WERI-Rb-1 (cell line): ENCODE measurements at regions not wholly inside any gene's neighbourhood (a gene's known extent, or its start where the extent isn't known, plus 50 kb on each side); places are given as distances from the start of the nearest gene placed in this dataset.

Experiments
- DNase-seq: peaks from one replicate; pipeline ENCODE4 v3.0.0-alpha.2; 2020
- H3K27ac ChIP-seq: fragments of 250-450 bp; sonication (Bioruptor Pico); 2 replicates; pipeline ENCODE4 v1.5.1; 2020; ENCODE audit warnings: mild to moderate bottlenecking, moderate library complexity
- H3K27me3 ChIP-seq: fragments of 250-450 bp; sonication (Bioruptor Pico); 2 replicates; pipeline ENCODE4 v1.5.1; 2021; ENCODE audit warnings: mild to moderate bottlenecking, low read depth, moderate library complexity; ENCODE audit not compliant: insufficient read depth, severe bottlenecking
- H3K36me3 ChIP-seq: fragments of 250-450 bp; sonication (Bioruptor Pico); 2 replicates; pipeline ENCODE4 v1.5.1; 2020; ENCODE audit warnings: mild to moderate bottlenecking, moderate library complexity
- H3K4me3 ChIP-seq: 2 replicates; pipeline ENCODE4 v1.5.1; 2011; ENCODE audit warnings: low read depth, mild to moderate bottlenecking, control low read depth, low read length
- H3K9me3 ChIP-seq: fragments of 250-450 bp; sonication (Bioruptor Pico); 2 replicates; pipeline ENCODE4 v1.5.1; 2021; ENCODE audit warnings: mild to moderate bottlenecking, moderate library complexity; ENCODE audit not compliant: severe bottlenecking
- TF ChIP-seq, protein P1 (sequence below): IDR thresholded peaks from 2 replicates; pipeline ENCODE4 v1.5.1; 2011; ENCODE audit warnings: low read depth, mild to moderate bottlenecking, control low read depth, inconsistent platforms, low read length

DNA sequence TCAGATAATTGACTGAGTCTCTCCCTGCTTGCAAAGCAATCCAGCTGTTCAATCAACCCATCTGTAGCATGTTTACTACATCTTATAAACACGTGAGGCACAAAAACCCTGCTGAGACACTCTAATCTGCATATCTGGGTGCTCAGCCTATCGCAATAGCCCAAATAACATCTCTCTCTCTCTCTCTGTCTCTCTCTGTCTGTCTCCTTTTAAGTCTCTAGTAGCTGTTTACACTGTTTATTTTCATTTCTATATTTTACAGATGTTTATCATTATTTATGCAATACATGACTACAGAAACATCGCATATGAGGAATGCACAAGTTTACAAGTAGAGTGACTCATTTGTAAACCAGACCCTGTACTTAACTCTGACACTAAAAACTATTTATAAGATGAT, 422.1 kb upstream of the DSEL start:
- no peaks in the 10 kb centered on the region for H3K9me3 ChIP-seq
- H3K4me3 ChIP-seq: no peak overlapping the region
- no peak overlapping the region for H3K27ac ChIP-seq
- no peaks in the 10 kb centered on the region for H3K36me3 ChIP-seq
- DNase-seq: no peak
- H3K27me3 ChIP-seq: no peaks in the 10 kb centered on the region
- TF ChIP-seq, protein P1, sequence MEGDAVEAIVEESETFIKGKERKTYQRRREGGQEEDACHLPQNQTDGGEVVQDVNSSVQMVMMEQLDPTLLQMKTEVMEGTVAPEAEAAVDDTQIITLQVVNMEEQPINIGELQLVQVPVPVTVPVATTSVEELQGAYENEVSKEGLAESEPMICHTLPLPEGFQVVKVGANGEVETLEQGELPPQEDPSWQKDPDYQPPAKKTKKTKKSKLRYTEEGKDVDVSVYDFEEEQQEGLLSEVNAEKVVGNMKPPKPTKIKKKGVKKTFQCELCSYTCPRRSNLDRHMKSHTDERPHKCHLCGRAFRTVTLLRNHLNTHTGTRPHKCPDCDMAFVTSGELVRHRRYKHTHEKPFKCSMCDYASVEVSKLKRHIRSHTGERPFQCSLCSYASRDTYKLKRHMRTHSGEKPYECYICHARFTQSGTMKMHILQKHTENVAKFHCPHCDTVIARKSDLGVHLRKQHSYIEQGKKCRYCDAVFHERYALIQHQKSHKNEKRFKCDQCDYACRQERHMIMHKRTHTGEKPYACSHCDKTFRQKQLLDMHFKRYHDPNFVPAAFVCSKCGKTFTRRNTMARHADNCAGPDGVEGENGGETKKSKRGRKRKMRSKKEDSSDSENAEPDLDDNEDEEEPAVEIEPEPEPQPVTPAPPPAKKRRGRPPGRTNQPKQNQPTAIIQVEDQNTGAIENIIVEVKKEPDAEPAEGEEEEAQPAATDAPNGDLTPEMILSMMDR: no peak

DNA sequence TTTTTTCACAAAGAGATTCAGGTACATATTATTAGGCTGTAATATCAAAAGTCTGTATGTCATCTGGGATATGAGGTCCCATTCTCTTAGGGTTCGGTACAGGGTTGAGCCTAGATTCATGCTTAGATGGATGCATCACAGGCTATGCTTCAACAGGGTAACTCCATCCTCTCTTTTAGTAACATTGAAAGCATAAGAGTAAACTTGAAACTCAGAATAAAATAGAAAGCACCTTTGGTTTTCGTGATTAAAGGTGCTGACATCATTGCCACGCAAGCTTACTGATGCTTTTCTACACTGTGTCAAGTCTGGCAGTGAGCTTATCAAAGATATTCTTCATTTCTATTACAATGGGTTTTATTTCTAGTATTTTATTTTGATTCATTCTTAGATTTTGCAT, 419.1 kb upstream of the DSEL start:
- H3K36me3 ChIP-seq: no peaks in the 10 kb centered on the region

DNA sequence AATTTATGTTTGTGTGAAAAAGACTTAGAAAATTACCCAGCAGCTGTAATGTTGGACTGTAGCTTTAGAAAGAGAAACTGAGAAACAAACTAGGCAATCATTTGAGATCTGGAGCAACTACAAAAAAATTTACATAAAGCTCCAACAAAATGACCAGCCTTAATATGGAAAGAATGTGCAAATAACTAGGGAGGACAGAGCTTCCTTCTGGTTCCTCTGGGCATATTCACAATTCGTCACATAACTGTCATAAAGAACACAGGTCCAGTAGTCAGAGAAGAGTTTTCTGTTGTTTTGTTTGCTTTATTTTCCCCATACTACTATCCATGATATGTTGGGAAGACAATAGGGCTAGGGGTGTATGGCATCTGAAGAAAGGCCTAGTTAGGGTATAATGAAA, 416.8 kb upstream of the DSEL start:
- H3K4me3 ChIP-seq: no peak overlapping the region
- TF ChIP-seq, protein P1: no peak
- H3K27me3 ChIP-seq: no peaks in the 10 kb centered on the region
- no peak for DNase-seq
- H3K27ac ChIP-seq: no peak overlapping the region
- H3K36me3 ChIP-seq: no peaks in the 10 kb centered on the region
- no peaks in the 10 kb centered on the region for H3K9me3 ChIP-seq

More for the DNA sequence above, 419.1 kb upstream of the DSEL start:
- H3K27me3 ChIP-seq: no peaks in the 10 kb centered on the region
- TF ChIP-seq, protein P1: no peak
- no peaks in the 10 kb centered on the region for H3K9me3 ChIP-seq
- no peak overlapping the region for H3K27ac ChIP-seq
- no peak for DNase-seq
- no peak overlapping the region for H3K4me3 ChIP-seq

DNA sequence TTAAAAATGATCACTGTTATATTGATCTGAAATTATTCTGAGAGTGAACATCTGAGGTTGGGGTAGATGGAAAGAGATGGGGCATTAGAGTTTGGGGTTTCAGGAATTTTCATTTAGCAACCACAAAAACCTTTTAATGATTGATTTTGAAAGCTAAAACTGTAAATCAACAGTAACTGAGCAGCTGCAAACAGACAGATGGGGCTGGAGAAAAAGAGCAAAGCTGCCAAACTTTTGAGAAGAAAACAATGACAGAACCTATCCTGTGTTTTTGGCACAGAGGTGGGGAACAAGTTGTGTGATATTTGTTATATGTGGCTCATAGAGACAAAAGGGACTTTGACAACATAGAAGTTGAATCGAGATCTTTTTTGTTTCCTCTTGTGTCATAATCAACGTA, 415.8 kb upstream of the DSEL start:
- H3K27ac ChIP-seq: no peak overlapping the region
- no peak for DNase-seq

DNA sequence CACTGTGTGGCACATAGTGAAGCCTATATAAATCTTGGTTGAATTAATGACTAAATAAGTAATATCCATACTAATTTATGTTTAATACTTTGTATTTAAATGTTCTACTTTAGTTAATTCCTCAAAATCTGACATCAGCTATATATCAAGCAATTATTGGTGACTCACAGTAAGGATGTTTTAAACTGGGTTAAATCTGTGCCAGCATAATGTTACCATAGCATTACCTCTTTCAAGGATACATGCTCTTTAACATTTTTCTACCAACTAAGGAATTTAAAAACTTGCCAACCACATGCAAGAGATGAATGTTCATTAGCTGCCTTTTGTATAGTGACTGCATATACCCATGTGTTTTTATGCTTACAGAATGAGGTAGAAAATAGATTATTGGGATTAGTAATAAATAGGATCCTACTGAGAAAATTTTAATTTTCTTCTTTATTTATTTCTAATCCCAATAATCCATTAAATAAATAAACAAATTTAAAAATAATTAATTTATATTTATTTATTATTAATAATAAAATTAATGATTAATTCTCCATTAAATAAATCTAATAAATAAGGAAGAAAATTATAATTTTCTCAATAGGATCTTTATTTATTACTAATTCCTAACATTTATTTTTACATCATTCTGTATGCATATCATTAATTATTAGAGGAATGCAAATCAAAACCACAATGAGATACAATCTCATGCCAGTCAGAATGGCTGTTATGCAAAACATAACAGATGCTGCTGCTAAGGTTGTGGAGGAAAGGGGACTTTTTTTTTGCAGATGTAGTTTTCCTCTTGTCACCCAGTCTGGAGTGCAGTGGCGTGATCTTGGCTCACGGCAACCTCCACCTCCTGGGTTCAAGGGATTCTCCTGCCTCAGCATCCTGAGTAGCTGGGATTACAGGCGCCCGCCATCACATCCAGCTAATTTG, 410.7 kb upstream of the DSEL start:
- TF ChIP-seq, protein P1: no peak
- H3K27ac ChIP-seq: no peak overlapping the region
- DNase-seq: no peak
- no peaks in the 10 kb centered on the region for H3K9me3 ChIP-seq
- H3K27me3 ChIP-seq: no peaks in the 10 kb centered on the region
- H3K36me3 ChIP-seq: no peaks in the 10 kb centered on the region
- no peak overlapping the region for H3K4me3 ChIP-seq

More for the DNA sequence above, 415.8 kb upstream of the DSEL start:
- H3K4me3 ChIP-seq: no peak overlapping the region
- H3K27me3 ChIP-seq: no peaks in the 10 kb centered on the region
- H3K36me3 ChIP-seq: no peaks in the 10 kb centered on the region
- no peaks in the 10 kb centered on the region for H3K9me3 ChIP-seq
- TF ChIP-seq, protein P1: no peak
